ENCODE measurements at regions not wholly inside any gene's neighbourhood (a gene's known extent, or its start where the extent isn't known, plus 50 kb on each side); places are given as distances from the start of the nearest gene placed in this dataset.
"Not testable (repeated sequence)": the region's sequence is repeated elsewhere in the genome, so short reads cannot be mapped to it uniquely, and the experiment has no call there.

DNA sequence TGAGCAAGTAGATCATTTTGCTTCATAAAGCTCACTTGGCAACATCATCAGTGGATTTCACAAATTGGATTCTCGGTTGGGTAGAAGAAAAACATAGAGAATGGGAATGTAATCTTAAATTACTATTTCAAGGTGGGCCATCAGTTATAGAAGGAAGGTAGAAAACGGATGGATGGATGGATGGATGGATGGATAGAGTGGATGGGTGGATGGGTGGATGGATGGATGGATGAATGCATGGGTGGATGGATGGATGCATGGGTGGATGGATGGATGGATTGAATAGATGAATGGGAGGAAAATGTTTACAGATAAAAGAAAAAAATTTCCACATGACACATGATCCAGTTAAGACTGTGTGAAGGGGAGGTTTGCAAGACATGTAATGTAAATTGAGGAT, 159.7 kb downstream of the MEX3B start:
- H3K4me1 ChIP-seq, result peaks cover 0 to 4% of the 10 kb centered on the region in 2 donors
- TF ChIP-seq, protein P1, sequence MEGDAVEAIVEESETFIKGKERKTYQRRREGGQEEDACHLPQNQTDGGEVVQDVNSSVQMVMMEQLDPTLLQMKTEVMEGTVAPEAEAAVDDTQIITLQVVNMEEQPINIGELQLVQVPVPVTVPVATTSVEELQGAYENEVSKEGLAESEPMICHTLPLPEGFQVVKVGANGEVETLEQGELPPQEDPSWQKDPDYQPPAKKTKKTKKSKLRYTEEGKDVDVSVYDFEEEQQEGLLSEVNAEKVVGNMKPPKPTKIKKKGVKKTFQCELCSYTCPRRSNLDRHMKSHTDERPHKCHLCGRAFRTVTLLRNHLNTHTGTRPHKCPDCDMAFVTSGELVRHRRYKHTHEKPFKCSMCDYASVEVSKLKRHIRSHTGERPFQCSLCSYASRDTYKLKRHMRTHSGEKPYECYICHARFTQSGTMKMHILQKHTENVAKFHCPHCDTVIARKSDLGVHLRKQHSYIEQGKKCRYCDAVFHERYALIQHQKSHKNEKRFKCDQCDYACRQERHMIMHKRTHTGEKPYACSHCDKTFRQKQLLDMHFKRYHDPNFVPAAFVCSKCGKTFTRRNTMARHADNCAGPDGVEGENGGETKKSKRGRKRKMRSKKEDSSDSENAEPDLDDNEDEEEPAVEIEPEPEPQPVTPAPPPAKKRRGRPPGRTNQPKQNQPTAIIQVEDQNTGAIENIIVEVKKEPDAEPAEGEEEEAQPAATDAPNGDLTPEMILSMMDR (IDR thresholded peaks at IDR 0.05), result no peak
- TF ChIP-seq POLR2A (IDR thresholded peaks at IDR 0.05), result no peak
- H3K36me3 ChIP-seq, result no peaks in the 10 kb centered on the region
- H3K4me3 ChIP-seq, result no peak overlapping the region
- H3K9me3 ChIP-seq, result no peaks in the 10 kb centered on the region
- H3K27ac ChIP-seq, result no peak overlapping the region
- intact Hi-C loops (cut with DNase I; ENCODE audit: low total_unique reads), result no loop called here
- no peak for DNase-seq
- no peaks in the 10 kb centered on the region for H3K27me3 ChIP-seq

DNA sequence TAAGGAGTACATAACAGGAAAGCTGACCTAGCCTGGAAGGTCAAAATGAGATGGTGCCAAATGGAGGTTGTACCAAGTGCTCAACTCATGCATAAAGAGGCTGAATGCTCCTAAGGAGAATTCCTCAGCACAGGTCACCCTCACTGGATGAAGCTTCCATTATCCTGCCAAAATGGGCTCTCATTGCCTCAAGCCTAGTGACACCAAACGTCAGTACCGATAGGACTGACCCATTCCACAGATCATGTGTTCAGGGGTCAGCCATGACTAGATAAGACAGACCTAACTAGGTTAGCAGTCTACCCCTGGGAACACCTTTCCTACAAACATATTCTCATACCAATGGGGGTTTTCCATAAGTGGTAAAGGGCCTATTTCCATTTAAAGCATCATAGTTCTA, 160.7 kb downstream of the MEX3B start:
- H3K9me3 ChIP-seq, result no peaks in the 10 kb centered on the region
- TF ChIP-seq POLR2A (IDR thresholded peaks at IDR 0.05), result no peak
- TF ChIP-seq, protein P1 (IDR thresholded peaks at IDR 0.05), result no peak
- intact Hi-C loops (cut with DNase I; ENCODE audit: low total_unique reads), result no loop called here
- no peak for DNase-seq
- peaks cover 0 to 4% of the 10 kb centered on the region in 2 donors for H3K4me1 ChIP-seq
- H3K4me3 ChIP-seq, result no peak overlapping the region
- H3K36me3 ChIP-seq, result no peaks in the 10 kb centered on the region
- H3K27me3 ChIP-seq, result no peaks in the 10 kb centered on the region
- H3K27ac ChIP-seq, result no peak overlapping the region

DNA sequence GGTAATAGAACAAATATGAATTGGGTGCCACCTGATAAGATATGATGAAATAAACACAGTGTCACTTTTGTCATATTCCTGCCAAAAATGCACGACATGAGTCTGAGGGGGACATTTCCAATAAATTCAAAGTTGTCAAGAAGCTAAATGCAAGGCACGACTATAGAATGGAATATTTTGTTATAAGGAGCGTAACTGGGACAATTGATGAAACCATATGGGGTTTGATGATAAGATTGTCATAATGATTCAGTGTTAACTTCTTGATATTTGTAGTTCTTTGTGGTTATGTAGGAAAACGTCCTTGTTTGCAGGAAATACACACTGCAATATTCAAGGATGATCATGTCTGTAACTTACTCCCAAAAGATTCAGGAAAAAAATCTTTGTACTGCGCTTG, 163.3 kb downstream of the MEX3B start:
- Histone ChIP-seq H3K27me3 (no peaks in the 10 kb centered on the region), H3K4me1 (no peaks in the 10 kb centered on the region), H3K4me3 (no peak overlapping the region), H3K9me3 (no peaks in the 10 kb centered on the region), H3K36me3 (no peaks in the 10 kb centered on the region), H3K27ac (no peak overlapping the region)
- TF ChIP-seq POLR2A (IDR thresholded peaks at IDR 0.05), result no peak
- TF ChIP-seq, protein P1 (IDR thresholded peaks at IDR 0.05), result no peak
- intact Hi-C loops (cut with DNase I; ENCODE audit: low total_unique reads), result no loop called here
- no peak for DNase-seq

DNA sequence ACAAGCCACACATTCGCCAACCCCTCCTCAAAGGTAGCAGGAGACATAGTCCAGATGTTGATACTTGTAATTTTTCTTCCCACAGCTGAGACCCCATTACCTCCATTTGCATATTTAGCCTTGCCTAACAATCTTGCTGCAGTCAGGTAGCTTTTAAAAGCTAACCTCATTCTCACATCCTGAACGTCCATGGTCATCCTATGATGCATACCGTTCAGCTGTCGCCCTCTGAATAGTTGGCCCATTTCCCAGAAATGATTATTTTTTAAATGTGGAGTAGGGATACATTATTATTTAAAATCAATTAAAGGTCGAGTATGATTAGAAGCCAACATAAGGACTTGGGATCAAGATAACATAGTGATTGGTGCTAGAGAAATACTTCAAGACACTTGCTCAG, 165.0 kb downstream of the MEX3B start:
- H3K9me3 ChIP-seq, result no peaks in the 10 kb centered on the region
- H3K4me1 ChIP-seq, result no peaks in the 10 kb centered on the region
- no peak for DNase-seq
- intact Hi-C loops (cut with DNase I; ENCODE audit: low total_unique reads), result no loop called here
- TF ChIP-seq, protein P1 (IDR thresholded peaks at IDR 0.05), result no peak
- no peak for TF ChIP-seq POLR2A (IDR thresholded peaks at IDR 0.05)
- H3K36me3 ChIP-seq, result no peaks in the 10 kb centered on the region
- no peaks in the 10 kb centered on the region for H3K27me3 ChIP-seq
- no peak overlapping the region for H3K4me3 ChIP-seq
- H3K27ac ChIP-seq, result no peak overlapping the region

DNA sequence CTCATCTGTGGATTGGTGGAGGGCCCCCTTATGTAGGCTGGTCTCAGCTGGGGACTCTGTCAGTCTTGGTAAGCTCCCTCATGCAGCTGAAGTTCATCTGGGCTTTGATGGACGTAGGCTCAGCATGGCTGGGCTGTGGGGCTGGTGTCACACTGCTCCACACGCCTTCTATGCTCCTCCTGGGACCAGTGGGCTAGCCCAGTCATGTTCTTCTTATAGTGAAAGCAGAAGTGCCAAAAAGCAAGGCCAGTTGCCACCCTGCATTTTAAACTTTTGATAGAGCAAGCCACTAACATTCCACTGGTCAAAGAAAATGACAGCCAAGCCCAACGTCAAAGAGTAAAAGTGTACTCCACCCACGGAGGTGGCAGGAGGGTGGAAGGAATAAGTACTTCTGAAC, 165.5 kb downstream of the MEX3B start:
- no peaks in the 10 kb centered on the region for H3K9me3 ChIP-seq
- TF ChIP-seq, protein P1 (IDR thresholded peaks at IDR 0.05), result no peak
- no peak for TF ChIP-seq POLR2A (IDR thresholded peaks at IDR 0.05)
- H3K4me1 ChIP-seq, result no peaks in the 10 kb centered on the region
- H3K27me3 ChIP-seq, result no peaks in the 10 kb centered on the region
- intact Hi-C loops (cut with DNase I; ENCODE audit: low total_unique reads), result no loop called here
- DNase-seq, result no peak
- H3K36me3 ChIP-seq, result no peaks in the 10 kb centered on the region
- H3K27ac ChIP-seq, result no peak overlapping the region
- H3K4me3 ChIP-seq, result no peak overlapping the region

DNA sequence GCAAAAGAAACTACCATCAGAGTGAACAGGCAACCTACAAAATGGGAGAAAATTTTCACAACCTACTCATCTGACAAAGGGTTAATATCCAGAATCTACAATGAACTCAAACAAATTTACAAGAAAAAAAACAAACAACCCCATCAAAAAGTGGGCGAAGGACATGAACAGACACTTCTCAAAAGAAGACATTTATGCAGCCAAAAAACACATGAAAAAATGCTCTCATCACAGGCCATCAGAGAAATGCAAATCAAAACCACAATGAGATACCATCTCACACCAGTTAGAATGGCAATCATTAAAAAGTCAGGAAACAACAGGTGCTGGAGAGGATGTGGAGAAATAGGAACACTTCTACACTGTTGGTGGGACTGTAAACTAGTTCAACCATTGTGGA, 170.1 kb downstream of the MEX3B start:
- H3K27ac ChIP-seq; H3K4me3 ChIP-seq; DNase-seq; H3K9me3 ChIP-seq; H3K36me3 ChIP-seq; H3K4me1 ChIP-seq; H3K27me3 ChIP-seq; intact Hi-C loops (cut with DNase I; ENCODE audit: low total_unique reads): not testable (repeated sequence)

DNA sequence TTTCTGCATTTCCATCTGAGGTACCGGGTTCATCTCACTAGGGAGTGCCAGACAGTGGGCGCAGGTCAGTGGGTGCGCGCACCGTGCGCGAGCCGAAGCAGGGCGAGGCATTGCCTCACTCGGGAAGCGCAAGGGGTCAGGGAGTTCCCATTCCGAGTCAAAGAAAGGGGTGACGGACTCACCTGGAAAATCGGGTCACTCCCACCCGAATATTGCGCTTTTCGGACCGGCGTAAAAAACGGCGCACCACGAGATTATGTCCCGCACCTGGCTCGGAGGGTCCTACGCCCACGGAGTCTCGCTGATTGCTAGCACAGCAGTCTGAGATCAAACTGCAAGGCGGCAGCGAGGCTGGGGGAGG, 175.1 kb downstream of the MEX3B start:
- H3K9me3 ChIP-seq; H3K27ac ChIP-seq; DNase-seq; H3K4me1 ChIP-seq; H3K36me3 ChIP-seq; H3K4me3 ChIP-seq; H3K27me3 ChIP-seq; intact Hi-C loops (cut with DNase I; ENCODE audit: low total_unique reads): not testable (repeated sequence)

DNA sequence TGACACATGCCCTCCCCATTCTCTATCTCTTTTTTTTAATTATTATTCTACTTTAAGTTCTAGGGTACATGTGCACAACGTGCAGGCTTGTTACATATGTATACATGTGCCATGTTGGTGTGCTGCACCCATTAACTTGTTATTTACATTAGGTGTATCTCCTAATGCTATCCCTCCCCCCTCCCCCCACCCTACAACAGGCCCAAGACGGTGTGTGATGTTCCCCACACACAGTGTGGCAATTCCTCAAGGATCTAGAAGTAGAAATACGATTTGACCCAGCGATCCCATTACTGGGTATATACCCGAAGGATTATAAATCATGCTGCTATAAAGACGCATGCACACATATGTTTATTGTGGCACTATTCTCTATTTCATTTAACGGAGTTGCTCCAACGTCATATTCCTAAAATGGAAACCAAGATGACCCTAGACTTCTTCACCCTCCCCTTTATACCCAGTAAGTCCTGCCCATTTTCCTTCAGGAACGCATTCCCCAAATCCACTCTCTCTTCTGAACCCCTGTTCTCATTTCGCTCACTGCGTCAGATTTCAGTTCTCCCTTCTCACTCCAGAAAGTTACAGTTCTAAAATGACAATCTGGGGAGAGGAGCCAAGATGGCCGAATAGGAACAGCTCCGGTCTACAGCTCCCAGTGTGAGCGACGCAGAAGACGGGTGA, 175.6 kb downstream of the MEX3B start:
- H3K9me3 ChIP-seq; intact Hi-C loops (cut with DNase I; ENCODE audit: low total_unique reads); H3K4me3 ChIP-seq; DNase-seq; H3K27me3 ChIP-seq; H3K36me3 ChIP-seq; H3K4me1 ChIP-seq; H3K27ac ChIP-seq: not testable (repeated sequence)
